ENCODE measurements at regions not wholly inside any gene's neighbourhood (a gene's known extent, or its start where the extent isn't known, plus 50 kb on each side); places are given as distances from the start of the nearest gene placed in this dataset.
A peak's percentile ranks its signal among the peaks of the same experiment; 100 is the strongest.

DNA sequence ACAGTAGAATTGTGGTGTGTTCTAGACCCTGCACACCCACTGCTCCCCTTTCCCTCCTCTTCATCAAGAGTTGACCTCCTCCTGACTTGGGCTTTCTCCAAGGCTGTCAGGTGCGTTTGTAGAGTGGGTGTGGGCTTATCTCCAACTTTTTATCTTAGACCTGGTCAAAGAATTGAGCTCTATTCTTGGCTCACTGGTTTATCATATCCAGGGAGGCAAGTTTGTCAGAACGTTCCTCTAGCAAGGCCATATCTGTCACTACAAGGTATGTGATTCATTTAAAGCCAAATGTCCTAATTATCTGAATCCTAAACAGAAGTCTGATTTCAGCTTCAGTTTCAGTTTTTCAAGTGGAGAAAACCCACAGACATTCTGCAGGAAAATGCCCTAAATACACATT is 117.1 kb upstream of the MGAT5 start:
- H3K14ac ChIP-seq (ENCODE audit: insufficient read length), result no peak overlapping the region
- no peak overlapping the region for H3K27ac ChIP-seq (ENCODE audit: low read depth, low read length)
- CTCF ChIA-PET (ENCODE audit: partially characterized antibody), result interaction anchor here (1.0 to 2.3 kb wide), 3 partner anchors 12 to 71 kb away, joined by 3 to 8 read pairs (median 4); no protein-coding TSS in a partner anchor
- TF ChIP-seq RBBP5 (IDR thresholded peaks at IDR 0.05; ENCODE audit: borderline replicate concordance, low read depth, low read length) (no peak), CTCF (IDR thresholded peaks at IDR 0.05; ENCODE audit: control extremely low read depth in 1 of 3, insufficient read depth in 1 of 3, low read depth in 1 of 3, low read length in 3 of 3) (no peak), RFX5 (IDR thresholded peaks at IDR 0.05; ENCODE audit: borderline replicate concordance, low read depth, low read length) (no peak), TBP (IDR thresholded peaks at IDR 0.05; ENCODE audit: low read depth, low read length) (no peak), CBX5 (IDR thresholded peaks at IDR 0.05; ENCODE audit: low read depth, low read length) (no peak), SIX5 (IDR thresholded peaks at IDR 0.05; ENCODE audit: low read depth, low read length) (no peak), JUN (IDR thresholded peaks at IDR 0.05; ENCODE audit: low read depth, low read length) (no peak), BCL11A (IDR thresholded peaks at IDR 0.05; ENCODE audit: low read depth in 2 of 2, low read length in 2 of 2) (no peak), SIRT6 (IDR thresholded peaks at IDR 0.05; ENCODE audit: low read length) (no peak), TAF7 (optimal IDR thresholded peaks at IDR 0.05; ENCODE audit: borderline replicate concordance, low read depth, low read length) (no peak), MAFK (IDR thresholded peaks at IDR 0.05; ENCODE audit: low read depth, low read length) (no peak), EGR1 (IDR thresholded peaks at IDR 0.05; ENCODE audit: borderline replicate concordance, low read depth, low read length) (no peak)

More for the DNA sequence above, 117.1 kb upstream of the MGAT5 start:
- 89% methylated on average over 2 of the region's 2 CpGs; no CpG with 5 or more reads in 1 of the 2 experiments for WGBS, 2 experiments (ENCODE audit: extremely low coverage in 1 of 2, insufficient coverage in 1 of 2, insufficient read length in 1 of 2, insufficient replicate concordance in 2 of 2, low coverage in 1 of 2, low lambda C conversion rate in 2 of 2, missing lambda C conversion rate in 1 of 2)
- Histone ChIP-seq H3K4ac (replicated peaks; ENCODE audit: insufficient read length, low read depth, low read length) (no peak overlapping the region), H3K4me1 (replicated peaks in 1 of 4; ENCODE audit: control insufficient read depth in 3 of 4, insufficient read depth in 4 of 4, low read length in 3 of 4) (peaks cover 2 to 30% (median 29%) of the 10 kb centered on the region in 4 experiments; a peak in 6 of 7 replicates), H2BK5ac (ENCODE audit: low read depth, low read length) (no peak overlapping the region), H3K27me3 (replicated peaks in 1 of 4; ENCODE audit: control insufficient read depth in 3 of 4, extremely low read depth in 1 of 4, insufficient read depth in 3 of 4, low read length in 3 of 4) (no peaks in the 10 kb centered on the region), H3K23ac (ENCODE audit: insufficient read length) (no peak overlapping the region), H3K79me2 (ENCODE audit: control insufficient read depth in 1 of 2, insufficient read depth in 2 of 2, low read length in 2 of 2) (peaks cover 3 to 81% of the 10 kb centered on the region in 2 experiments), H2BK120ac (replicated peaks; ENCODE audit: low read depth, low read length) (no peak overlapping the region), H4K5ac (ENCODE audit: insufficient read length, low read depth, low read length) (no peak overlapping the region), H2AFZ (ENCODE audit: low read length) (no peak overlapping the region), H2BK20ac (ENCODE audit: low read length) (no peak overlapping the region), H4K8ac (ENCODE audit: extremely low read depth, insufficient read depth, low read length) (no peak overlapping the region), H3K18ac (ENCODE audit: extremely low read depth, low read length) (0 out of 2 replicates have a peak overlapping the region, but pooled peaks have one; percentile 20), H3K56ac (replicated peaks; ENCODE audit: insufficient read length, low read depth, low read length) (no peak overlapping the region), H3K23me2 (ENCODE audit: low read depth, low read length) (no peaks in the 10 kb centered on the region), H4K20me1 (replicated peaks in 1 of 2; ENCODE audit: control insufficient read depth in 1 of 2, insufficient read depth in 2 of 2, low read length in 2 of 2) (peaks cover 0 to 4% of the 10 kb centered on the region in 2 experiments), H3K79me1 (ENCODE audit: low read depth, low read length) (peaks cover 11% of the 10 kb centered on the region), H2BK12ac (ENCODE audit: low read depth, low read length) (no peak overlapping the region), H3K9ac (replicated peaks in 1 of 4; ENCODE audit: extremely low read depth in 1 of 4, low read depth in 3 of 4, low read length in 3 of 4) (no peak overlapping the region), H2AK5ac (ENCODE audit: low read depth, low read length) (peak overlapping the region; percentile 20; the same call in 1 of the 2 replicates), H3K9me3 (ENCODE audit: insufficient read depth in 2 of 2, low read depth in 1 of 2, low read length in 1 of 2) (no peaks in the 10 kb centered on the region), H3K4me2 (ENCODE audit: insufficient read depth in 1 of 2, low read depth in 2 of 2, low read length in 2 of 2) (no peak overlapping the region), H3K4me3 (ENCODE audit: extremely low read depth in 1 of 4, insufficient read depth in 2 of 4, low read depth in 3 of 4, low read length in 4 of 4) (no peak overlapping the region), H4K91ac (replicated peaks; ENCODE audit: insufficient read length, low read length) (no peak overlapping the region), H2BK15ac (ENCODE audit: low read length) (no peak overlapping the region), H3K36me3 (ENCODE audit: control insufficient read depth in 2 of 4, insufficient read depth in 4 of 4, low read length in 3 of 4) (no peaks in the 10 kb centered on the region)
- no peak for FAIRE-seq
- DNase-seq (ENCODE audit: low read depth in 1 of 2, low spot score in 2 of 2), result no peak
- POLR2A ChIA-PET (ENCODE audit: partially characterized antibody), result interaction anchor here (1.1 to 1.2 kb wide), 2 partner anchors 16 to 69 kb away, joined by 3 read pairs; no protein-coding TSS in a partner anchor

All from H1 (cell line).